Inferior parietal cortex (tissue), 1 donor: ENCODE measurements at regions not wholly inside any gene's neighbourhood (a gene's known extent, or its start where the extent isn't known, plus 50 kb on each side); places are given as distances from the start of the nearest gene placed in this dataset.
"Not testable (repeated sequence)": the region's sequence is repeated elsewhere in the genome, so short reads cannot be mapped to it uniquely, and the experiment has no call there.

ENCODE experiments used
- DNase-seq: peaks from one replicate; pipeline ENCODE4 v3.0.0-alpha.2; 2016; ENCODE audit errors: extremely low spot score

DNA sequence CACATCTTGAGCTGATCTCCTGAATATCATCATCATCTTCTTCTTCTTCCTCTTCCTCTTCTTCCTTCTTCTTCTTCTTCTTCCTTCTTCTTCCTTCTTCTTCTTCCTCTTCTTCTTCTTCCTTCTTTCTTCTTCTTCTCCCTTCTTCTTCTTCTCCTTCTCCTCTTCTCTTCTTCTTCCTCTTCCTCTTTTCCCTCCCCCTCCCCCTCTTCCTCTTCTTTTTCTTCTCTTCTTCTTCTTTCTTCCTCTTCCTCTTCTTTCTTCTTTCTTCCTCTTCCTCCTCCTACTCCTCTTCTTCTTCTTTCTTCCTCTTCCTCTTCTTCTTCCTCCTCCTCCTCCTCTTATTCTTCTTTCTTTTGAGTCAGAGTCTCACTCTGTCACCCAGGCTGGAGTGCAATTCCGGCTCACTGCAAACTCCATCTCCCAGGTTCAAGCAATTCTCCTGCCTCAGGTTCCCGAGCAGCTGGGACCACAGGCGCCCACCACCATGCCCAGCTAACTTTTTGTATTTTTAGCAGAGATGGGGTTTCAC lies 197.9 kb upstream of the NANOGP8 start:
- no peak for DNase-seq

DNA sequence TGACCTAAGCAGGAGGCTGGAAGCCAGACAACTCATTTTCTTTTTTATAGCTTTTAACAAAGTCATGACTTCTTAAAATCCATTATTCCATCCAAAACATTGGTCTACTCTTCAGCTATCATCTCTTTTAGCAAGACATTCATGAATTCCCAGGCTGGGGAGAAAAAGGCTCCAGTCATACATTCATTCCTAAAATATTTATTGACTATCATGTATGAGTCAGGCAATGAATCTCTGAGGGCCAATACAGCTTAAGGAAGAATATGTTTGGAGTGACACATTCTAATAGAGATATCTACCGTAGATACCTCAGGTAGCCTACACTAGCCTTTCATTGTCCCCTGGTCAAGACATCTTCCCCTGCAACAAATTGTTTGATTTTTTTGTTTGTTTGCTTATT lies 196.4 kb upstream of the NANOGP8 start:
- DNase-seq, result no peak

DNA sequence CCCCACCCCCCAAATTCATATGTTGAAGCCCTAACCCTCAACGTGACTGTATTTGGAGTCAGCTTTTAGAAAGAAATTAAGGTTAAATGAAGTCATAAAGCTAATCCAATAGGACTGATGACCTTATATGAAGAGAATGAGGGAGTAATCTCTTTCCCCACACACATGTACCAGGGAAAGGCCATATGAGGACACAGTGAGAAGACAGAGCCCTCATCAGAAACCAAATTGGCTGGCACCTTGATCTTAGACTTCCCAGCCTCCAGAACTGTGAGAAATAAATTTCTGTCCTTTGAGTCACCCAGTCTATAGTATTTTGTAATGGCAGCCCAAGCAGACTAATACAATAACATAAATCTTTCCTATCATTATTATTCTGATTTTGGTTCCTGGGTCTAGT lies 194.7 kb upstream of the NANOGP8 start:
- no peak for DNase-seq

DNA sequence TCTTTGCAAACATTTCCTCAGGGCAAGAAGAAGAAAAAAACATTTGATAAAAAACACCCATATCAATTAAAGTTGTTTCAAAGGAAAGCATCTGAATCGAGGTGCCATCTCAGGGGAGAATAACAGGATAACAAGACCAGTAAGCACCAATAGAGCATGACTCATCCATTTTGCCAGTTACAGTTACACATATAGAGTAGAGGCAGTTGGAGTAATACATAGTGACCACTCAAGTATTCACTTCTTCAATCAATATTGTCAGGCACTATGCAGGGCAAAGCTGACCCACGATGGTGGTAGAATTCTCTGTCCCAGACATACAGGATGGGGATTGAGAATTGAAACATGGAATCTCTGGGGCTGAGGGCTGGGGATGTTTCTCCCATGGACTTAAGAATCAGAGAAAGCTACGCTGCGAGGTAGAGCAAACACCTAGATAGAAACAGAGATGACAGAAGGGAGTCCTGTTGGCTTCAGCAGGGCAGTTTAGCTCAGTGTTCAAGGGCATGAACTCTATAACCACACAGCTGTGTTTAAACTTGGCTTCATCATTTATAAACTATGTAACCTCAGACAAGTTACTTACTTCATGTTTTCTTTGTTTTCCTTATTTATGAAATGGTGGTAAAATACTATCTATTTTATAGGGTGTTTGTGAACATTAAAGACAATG lies 186.4 kb upstream of the NANOGP8 start:
- DNase-seq, result no peak

DNA sequence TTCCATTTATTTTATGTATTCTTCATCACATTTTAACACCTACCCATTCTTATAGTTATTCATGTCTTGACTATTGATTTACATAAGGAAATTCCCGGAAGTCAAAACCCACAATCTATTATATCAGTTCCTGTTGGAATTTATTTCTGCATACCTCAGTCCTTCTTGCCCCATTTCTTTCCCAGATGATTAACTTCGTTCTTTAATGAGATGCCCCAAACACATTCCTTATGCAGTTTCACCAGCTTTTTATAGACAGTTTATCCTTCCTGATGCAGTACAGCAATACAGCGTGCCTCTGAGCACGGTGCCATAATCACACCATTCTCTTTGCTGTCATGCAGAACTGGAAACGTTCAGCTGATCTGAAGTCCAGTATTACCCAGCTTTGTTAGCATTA lies 175.8 kb upstream of the NANOGP8 start:
- no peak for DNase-seq

DNA sequence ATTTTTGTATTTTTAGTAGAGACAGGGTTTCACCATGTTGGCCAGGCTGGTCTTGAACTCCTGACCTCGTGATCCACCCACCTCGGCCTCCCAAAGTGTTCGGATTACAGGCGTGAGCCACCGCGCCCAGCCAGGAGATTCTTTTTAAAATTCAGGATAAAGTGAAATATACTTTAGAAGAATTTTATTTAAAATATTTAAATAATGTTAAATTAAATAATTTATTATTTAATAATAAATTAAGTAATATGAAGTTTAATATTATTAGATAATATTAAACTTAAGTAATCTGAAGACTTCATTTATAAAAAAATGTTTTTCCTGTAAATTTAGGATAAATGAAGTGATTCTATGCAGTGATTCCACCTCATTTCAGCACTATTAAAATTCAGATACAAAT lies 175.2 kb upstream of the NANOGP8 start:
- not testable (repeated sequence) for DNase-seq

DNA sequence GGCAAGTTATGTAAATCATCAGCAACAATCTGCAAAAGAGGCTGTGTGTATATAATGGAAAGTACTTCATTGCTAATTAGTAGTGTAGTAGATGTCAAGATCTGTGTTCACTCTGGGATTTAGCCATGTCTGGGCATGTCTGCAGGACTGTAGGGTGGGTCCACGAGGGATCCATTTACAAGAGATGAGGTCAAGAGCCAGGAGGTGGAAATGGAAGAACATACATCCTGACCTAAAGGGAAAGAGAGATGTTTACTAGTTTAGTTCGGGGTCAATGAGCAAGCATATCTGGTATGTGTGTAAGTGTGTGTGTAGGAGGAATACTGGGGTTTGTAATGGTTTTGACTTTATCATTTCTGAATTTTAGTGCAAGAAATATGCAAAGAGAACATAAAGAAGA lies 171.5 kb upstream of the NANOGP8 start:
- DNase-seq, result no peak

DNA sequence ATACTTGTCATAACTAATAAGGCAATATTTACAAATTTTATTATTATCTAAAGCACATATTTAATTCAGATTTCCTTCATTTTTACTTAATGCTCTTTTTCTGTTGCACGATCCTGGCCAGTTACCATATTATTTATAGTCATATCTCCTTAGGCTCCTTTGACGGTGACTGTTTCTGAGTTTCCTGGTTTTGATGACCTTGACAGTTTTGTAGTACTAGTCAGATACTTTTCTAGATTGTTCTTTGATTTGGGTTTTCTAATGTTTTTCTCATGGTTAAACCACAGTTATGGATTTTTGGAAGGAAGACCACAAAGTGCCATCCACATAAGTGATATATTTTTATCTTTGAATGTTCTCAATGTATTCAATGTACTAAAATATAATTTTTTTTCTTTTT lies 171.0 kb upstream of the NANOGP8 start:
- DNase-seq, result no peak

DNA sequence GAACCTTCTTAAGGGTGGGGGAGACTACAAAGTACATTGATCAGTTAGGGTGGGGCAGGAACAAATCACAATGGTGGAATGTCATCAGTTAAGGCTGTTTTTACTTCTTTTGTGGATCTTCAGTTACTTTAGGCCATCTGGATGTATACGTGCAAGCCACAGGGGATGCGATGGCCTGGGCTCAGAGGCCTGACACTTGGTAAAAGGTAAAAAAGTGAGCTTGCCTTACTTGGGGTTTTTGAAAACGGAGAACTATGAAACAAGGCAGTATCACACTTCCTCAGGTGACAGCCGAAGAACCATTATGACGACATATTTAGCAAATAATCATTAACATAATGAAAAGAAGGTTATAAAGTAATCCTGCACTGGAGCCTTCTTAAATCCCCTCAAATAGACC lies 169.8 kb upstream of the NANOGP8 start:
- DNase-seq, result not testable (repeated sequence)

DNA sequence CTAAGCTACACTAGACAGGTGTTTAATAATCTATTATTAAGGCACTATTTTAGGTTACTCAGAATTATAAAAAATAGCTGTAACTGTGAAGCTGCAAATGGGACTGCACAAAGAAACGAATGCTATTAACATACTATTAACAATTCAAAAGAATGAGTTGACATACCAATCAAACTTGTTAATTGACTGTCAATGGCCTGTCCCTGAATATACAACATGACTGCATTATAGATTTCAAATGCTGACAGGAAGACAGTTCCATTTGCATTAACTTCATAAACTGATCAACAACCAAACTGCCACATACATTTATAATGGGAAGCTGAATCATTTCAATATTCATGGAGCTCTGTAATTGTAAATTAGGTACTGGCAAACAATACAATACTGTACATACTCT lies 169.0 kb upstream of the NANOGP8 start:
- DNase-seq, result no peak

DNA sequence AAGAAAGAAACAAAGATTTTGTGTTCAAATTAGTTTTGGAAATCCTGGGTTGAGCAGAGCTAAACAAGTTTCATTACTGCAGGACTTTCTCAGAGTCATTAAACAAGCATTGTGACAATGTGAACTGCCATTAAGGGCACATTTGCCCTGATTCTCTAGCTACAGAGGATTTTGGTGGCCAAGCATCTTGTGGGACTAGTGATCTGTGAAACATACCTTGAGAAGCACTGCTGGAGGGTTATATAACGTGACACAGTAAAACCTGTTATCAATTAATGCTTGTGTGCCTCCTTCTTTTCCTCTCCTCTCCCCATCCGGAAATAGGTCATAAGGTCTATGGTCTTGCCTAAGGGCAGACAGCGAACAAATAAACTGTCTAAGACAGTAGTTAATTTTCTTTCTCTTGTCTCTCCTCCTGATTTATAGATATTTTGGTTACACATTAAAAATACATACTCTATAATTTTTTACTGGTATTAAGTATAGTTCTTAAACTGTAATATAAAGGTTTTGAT lies 167.3 kb upstream of the NANOGP8 start:
- DNase-seq, result no peak

DNA sequence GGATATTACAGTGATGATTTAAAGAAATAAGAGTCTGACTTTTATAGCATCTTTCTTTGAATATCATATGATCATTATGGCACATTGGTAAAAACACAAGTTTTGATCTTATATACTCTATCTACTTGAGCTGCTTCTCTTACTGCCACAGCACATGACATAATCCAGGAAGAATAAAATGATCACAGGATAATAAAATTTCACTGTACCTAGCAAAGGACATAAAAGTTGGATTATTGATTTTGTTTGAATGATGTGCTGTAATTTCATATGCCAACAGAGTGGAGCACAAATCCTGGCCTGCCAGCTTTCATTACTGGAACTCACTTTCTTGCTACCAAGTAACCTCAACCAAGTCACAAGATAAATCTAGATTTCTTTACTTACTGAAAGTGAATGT lies 162.1 kb upstream of the NANOGP8 start:
- DNase-seq, result no peak

DNA sequence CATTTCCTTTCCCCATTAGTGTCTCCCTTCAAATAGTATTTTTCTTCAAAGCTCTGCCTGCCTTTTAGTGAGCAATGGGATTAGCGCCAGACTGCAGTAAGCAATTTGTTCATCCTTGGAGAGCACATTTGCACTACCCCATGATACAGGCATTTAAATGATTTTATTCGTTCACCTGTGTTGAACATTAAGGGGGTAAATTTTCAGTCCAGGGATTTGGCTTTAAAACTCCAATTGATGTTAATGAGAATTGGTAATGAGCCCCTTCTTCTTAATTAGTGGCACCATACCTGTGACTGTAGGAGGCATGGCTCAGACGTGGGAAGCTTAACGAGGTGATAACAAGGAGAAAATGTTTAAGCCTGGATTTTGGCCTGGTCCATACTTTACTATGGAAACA lies 161.4 kb upstream of the NANOGP8 start:
- DNase-seq, result no peak

DNA sequence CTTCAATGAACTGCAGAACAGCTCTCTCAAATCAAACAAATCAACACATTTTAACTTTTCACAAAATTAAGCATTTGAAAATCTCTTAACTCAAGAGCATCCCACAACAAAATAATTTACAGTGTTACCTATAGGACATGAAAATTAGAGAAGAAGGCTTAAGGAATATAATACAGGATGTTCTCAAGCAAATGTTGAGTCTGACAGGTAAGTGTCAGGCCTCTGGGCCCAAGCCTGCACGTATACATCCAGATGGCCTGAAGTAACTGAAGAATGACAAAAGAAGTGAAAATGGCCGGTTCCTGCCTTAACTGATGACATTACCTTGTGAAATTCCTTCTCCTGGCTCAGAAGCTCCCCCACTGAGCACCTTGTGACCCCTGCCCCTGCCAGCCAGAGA lies 160.6 kb upstream of the NANOGP8 start:
- DNase-seq, result not testable (repeated sequence)

DNA sequence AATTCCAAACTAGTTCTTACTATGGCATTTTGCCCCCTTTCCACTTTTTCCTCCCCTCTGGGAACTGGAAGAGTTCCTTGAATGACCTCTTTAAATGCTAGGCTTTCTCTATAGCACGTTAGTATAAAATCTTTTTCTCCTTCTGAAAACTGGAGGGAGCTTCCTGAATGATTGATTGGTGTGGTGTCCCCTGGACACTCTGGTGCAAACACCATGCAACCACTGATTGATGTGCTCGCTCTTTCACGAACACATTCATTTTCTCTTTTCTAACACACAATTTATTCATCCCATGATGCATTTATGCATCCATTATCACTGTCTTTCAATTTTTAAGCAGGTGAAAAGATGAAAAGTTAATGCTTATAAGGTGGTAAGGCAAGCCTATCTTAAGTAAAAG lies 159.1 kb upstream of the NANOGP8 start:
- no peak for DNase-seq

DNA sequence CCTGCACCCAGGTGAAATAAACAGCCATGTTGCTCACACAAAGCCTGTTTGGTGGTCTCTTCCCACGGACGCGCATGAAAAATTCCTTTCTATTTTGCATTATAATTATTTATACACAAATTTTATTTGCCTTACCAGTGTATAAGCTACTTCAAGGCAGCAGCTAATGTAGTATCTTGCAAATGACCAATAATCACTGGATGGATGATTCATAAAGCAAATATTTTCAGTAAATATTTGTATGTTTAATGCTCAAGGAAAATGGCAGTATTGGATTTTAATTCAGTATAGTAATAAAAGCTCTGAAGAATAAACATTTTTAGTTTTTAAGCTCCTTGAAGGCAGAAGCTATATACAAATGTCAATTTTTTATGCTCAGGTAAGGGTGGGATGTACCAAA lies 158.7 kb upstream of the NANOGP8 start:
- DNase-seq, result no peak

DNA sequence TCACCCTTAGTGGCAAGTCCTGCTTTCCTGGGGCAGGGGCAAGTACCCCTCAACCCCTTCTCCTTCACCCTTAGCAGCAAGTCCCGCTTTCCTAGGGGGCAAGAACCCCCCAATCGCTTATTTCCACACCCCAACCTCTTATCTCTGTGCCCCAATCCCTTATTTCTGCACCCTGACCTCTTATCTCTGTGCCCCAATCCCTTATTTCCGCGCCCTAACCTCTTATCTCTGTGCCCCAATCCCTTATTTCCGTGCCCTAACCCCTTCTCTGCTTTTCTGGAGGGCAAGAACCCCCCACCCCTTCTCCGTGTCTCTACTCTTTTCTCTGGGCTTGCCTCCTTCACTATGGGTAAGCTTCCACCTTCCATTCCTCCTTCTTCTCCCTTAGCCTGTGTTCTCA lies 154.6 kb upstream of the NANOGP8 start:
- DNase-seq, result not testable (repeated sequence)

DNA sequence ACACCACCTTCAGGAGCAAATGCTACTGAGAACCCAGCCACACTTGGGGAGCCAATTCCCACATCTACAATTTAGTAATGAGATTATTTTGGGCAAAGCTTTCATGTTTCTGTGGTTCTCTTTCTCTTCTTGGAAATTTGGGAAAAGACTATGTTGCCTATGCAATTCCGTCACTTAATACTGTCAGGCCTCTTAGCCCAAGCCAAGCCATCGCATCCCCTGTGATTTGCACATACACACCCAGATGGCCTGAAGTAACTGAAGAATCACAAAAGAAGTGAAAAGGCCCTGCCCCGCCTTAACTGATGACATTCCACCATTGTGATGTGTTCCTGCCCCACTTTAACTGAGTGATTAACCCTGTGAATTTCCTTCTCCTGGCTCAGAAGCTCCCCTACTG lies 153.4 kb upstream of the NANOGP8 start:
- not testable (repeated sequence) for DNase-seq

DNA sequence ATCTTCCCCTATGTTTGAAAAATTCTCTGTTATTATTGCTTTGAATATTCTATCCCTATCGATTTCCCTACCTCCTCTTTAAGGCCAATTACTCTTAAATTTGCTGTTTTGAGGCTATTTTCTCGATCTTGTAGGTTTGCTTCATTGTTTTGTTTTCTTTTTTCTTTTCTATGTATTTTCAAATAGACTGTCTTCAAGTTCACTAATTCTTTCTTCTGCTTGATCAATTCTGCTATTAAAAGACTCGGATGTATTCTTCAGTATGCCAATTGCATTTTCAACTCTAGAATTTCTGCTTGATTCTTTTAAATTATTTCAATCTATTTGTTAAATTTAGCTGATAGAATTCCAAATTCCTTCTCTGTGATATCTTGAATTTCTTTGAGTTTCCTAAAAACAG lies 144.0 kb upstream of the NANOGP8 start:
- no peak for DNase-seq

DNA sequence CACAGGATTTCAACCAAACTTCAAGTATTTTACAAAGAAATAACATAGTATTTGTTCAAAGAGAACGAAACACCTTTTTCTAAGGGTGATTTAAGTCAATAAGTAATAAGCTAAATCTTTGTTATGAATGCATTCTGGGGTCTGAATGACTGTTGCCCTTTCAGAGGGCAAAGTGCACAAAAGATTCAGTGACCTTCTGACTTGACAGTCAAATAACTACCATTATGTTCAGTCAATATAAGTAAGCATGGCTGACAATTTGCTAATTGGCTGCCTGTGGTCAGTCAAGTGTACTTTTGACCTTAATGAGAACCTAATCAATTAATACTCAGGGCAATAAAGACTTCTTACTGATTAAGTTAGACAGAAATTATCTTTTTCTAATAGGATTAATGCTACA lies 133.1 kb upstream of the NANOGP8 start:
- no peak for DNase-seq

DNA sequence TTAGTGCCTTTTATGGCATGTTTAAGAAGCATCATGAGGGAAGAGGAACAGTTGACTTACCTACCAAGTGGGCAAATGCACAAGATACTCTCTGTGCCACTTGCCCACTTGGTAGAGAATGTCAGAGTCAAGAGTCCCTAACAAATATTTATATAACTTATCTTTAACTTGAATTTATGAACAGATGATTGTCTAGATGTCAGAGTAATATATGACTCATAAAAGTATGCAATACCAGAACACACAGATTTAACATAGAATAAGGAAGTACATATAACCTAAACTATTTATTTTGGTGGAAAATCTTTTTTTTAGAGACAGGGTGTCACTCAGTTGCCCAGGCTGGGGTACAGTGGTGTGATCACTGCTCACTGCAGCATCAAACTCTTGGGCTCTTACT lies 130.0 kb upstream of the NANOGP8 start:
- no peak for DNase-seq

DNA sequence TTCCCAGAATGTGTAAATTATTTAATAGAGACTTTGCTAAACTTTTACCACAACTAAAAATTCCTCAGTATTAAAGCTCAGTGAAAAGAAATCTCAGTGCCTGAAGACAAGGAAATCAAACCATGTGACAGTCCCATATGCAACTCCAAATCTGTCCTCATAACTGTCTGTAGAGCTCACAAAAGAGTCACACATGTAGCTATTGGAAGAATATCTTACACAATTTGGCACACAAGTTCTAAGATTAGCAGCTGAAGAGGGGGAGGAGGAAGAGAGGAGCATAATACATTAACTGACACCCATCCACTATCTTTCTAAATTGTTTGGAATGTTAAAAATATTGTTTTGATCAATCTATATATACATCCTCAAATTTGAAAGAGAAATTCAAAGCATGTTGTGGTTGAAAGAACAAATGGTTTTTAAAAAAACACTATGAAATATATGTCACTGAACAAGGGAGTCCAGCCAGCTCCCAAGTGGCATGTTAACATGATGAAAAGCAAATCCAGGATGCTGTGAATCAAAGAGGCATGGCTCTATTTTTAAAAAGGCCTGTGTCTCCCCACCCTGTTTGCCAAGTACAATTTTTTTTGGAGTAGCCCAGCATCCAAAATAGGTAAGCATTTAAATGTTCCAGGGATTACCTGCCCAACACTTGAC lies 126.3 kb upstream of the NANOGP8 start:
- no peak for DNase-seq

DNA sequence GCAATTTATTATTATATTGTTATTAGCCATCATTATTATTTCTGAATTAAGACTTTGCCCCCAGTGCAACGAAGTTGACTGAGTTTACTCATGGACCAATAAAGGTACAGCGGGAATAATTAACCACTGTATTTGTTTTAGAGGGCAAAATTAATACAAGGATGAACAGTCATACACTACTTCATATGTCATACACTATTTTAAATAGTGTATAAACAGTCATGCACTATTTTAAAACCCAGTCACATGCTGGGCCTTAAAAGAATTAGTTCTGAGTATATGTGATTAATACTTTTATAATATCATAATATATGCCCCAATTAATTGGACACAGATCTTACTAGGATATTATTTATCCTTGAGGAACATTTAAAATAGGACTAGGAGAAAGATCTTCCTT lies 125.3 kb upstream of the NANOGP8 start:
- no peak for DNase-seq
